GM23248 (cell line): ENCODE measurements at regions not wholly inside any gene's neighbourhood (a gene's known extent, or its start where the extent isn't known, plus 50 kb on each side); places are given as distances from the start of the nearest gene placed in this dataset.

Experiments used
- EZH2 ChIP-seq: fragments of 200-600 bp; sonication (generic); IDR thresholded peaks from 2 replicates; pipeline ENCODE4 v1.6.1; 2018; ENCODE audit warnings: antibody characterized with exemption, mild to moderate bottlenecking; ENCODE audit not compliant: insufficient read depth, poor library complexity, severe bottlenecking
- EZH2phosphoT487 ChIP-seq: fragments of 200-600 bp; sonication (generic); IDR thresholded peaks from 2 replicates; pipeline ENCODE4 v1.6.1; 2018; ENCODE audit warnings: antibody characterized with exemption, moderate library complexity, mild to moderate bottlenecking, low read depth; ENCODE audit not compliant: insufficient read depth

DNA sequence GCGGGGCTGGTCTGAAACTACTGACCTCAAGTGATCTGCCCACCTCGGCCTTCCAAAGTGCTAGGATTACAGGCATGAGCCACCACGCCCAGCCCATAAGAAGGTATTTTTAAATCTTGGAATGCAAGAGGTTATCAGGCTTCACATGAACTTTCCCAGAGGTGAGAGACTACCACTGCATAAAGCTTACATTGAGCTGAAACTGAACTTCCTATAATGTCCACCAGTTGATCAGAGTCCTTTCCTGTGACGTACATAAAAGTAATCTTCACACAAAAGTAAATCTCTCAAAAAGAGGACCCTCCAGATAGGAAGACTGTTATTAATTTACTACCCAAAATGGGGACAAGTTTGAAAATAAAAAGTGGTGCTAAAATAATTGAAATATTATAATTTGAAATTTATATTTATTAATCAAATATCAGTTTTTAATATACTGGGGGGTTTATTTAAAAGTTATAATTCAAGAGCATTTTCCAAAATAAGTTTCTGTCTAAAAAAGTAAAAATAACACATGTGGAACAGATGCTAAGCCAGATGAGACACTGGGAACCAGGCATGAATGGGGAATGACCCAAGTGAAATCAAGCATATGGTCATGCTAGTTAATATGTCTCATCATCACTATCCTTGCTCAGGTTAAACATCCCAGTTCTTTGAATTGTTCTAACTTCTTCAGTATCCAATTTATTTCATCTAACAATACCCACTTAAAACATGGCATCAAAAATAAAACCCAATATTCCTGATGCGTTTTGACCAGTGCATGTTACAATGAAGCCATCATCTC, 269.9 kb upstream of the UBE2E2 start:
- TF ChIP-seq EZH2phosphoT487 (no peak), EZH2 (no peak)
